ENCODE measurements at regions not wholly inside any gene's neighbourhood (a gene's known extent, or its start where the extent isn't known, plus 50 kb on each side); places are given as distances from the start of the nearest gene placed in this dataset.

- no peak for TF ChIP-seq MAFK (IDR thresholded peaks at IDR 0.05; ENCODE audit: partially characterized antibody)
These were observed 939.2 kb upstream of the ATXN8OS start (continued) for GRCh38 chr13:69168436-69168835.

GRCh38 chr13:69155136-69155535 is 952.5 kb upstream of the ATXN8OS start:
- H3K27ac ChIP-seq, result no peak overlapping the region
- POLR2A ChIA-PET, result no interaction called here
- no peak for DNase-seq (ENCODE audit: low read depth in 1 of 2, low spot score in 1 of 2)
- H3K9me3 ChIP-seq, result no peaks in the 10 kb centered on the region
- no peak for FAIRE-seq
- no peak for TF ChIP-seq HOXA7 (CRISPR knock-in tag; IDR thresholded peaks at IDR 0.05)
- CTCF ChIA-PET, result no interaction called here
- 63% methylated on average over 2 of the region's 2 CpGs for WGBS (ENCODE audit: missing lambda C conversion rate)
- no peak for ATAC-seq
- H3K4me2 ChIP-seq, result no peak overlapping the region
- no peaks in the 10 kb centered on the region for H3K4me1 ChIP-seq
- no peak overlapping the region for H3K4me3 ChIP-seq

- CTCF ChIA-PET, result no interaction called here
- H3K4me1 ChIP-seq, result no peaks in the 10 kb centered on the region
- POLR2A ChIA-PET, result no interaction called here
- no peak for TF ChIP-seq TFCP2L1 (CRISPR knock-in tag; IDR thresholded peaks at IDR 0.05)
- H3K27ac ChIP-seq, result no peak overlapping the region
- ATAC-seq, result no peak
- DNase-seq (ENCODE audit: low read depth in 1 of 2, low spot score in 1 of 2), result no peak
- no peak for FAIRE-seq
- 34% methylated on average over 3 of the region's 3 CpGs for WGBS (ENCODE audit: missing lambda C conversion rate)
- no peak overlapping the region for H3K4me2 ChIP-seq
- no peaks in the 10 kb centered on the region for H3K9me3 ChIP-seq
- H3K4me3 ChIP-seq, result no peak overlapping the region
These were observed 965.5 kb upstream of the ATXN8OS start for GRCh38 chr13:69142101-69142500.

- no peak overlapping the region for H3K4me2 ChIP-seq
- no peak for FAIRE-seq
- no peak for DNase-seq (ENCODE audit: low read depth in 1 of 2, low spot score in 1 of 2)
- H3K4me1 ChIP-seq, result no peaks in the 10 kb centered on the region
- 27% methylated on average over 2 of the region's 2 CpGs for WGBS (ENCODE audit: missing lambda C conversion rate)
- no peak overlapping the region for H3K27ac ChIP-seq
- ATAC-seq, result no peak
- ChIA-PET CTCF (no interaction called here), POLR2A (no interaction called here)
- no peak overlapping the region for H3K4me3 ChIP-seq
- H3K9me3 ChIP-seq, result no peaks in the 10 kb centered on the region
- no peak for TF ChIP-seq FOSL2 (IDR thresholded peaks at IDR 0.05)
- 0 out of 2 replicates have a peak, but pooled peaks have one; percentile 4 for TF ChIP-seq FOSL2 (CRISPR knock-in tag; IDR thresholded peaks at IDR 0.05)
- TF ChIP-seq CBX8 (IDR thresholded peaks at IDR 0.05), result no peak
- TF ChIP-seq E2F6 (IDR thresholded peaks at IDR 0.05; ENCODE audit: borderline replicate concordance, low read depth), result no peak
These were observed 982.6 kb upstream of the ATXN8OS start for GRCh38 chr13:69124996-69125395.

- WGBS (ENCODE audit: missing lambda C conversion rate), result 41% methylated on average over 3 of the region's 3 CpGs
- ATAC-seq, result no peak
- no peak for TF ChIP-seq HOXB5 (CRISPR knock-in tag; IDR thresholded peaks at IDR 0.05)
- no peak for TF ChIP-seq ZNF302 (CRISPR knock-in tag; IDR thresholded peaks at IDR 0.05)
- no peak for TF ChIP-seq PBX3 (IDR thresholded peaks at IDR 0.05)
- TF ChIP-seq ZFP36 (IDR thresholded peaks at IDR 0.05; ENCODE audit: borderline replicate concordance, partially characterized antibody), result no peak
- TF ChIP-seq HES2 (IDR thresholded peaks at IDR 0.05), result no peak
- no peak for TF ChIP-seq RAD21 (conservative IDR thresholded peaks at IDR 0.05 in 1 of 2, IDR thresholded peaks at IDR 0.05 in 1 of 2)
- no peak for TF ChIP-seq TFCP2L1 (CRISPR knock-in tag; IDR thresholded peaks at IDR 0.05)
- no peak for TF ChIP-seq HOXB13 (CRISPR knock-in tag; IDR thresholded peaks at IDR 0.05; ENCODE audit: low read depth)
- no peak for TF ChIP-seq ESRRA (IDR thresholded peaks at IDR 0.05; ENCODE audit: borderline replicate concordance, low read length)
- no peak for TF ChIP-seq SREBF2 (IDR thresholded peaks at IDR 0.05)
- TF ChIP-seq HEYL (CRISPR knock-in tag; IDR thresholded peaks at IDR 0.05), result no peak
- no peak for TF ChIP-seq MAFK (IDR thresholded peaks at IDR 0.05; ENCODE audit: partially characterized antibody)
- TF ChIP-seq FOSL2 (IDR thresholded peaks at IDR 0.05), result no peak
- TF ChIP-seq FOSL2 (CRISPR knock-in tag; IDR thresholded peaks at IDR 0.05), result no peak
- TF ChIP-seq CHD2 (IDR thresholded peaks at IDR 0.05; ENCODE audit: low read length, partially characterized antibody), result no peak
- no peak for TF ChIP-seq KDM1A (IDR thresholded peaks at IDR 0.05; ENCODE audit: low read depth)
- no peak for TF ChIP-seq CBX2 (IDR thresholded peaks at IDR 0.05; ENCODE audit: borderline replicate concordance, low read depth)
- FAIRE-seq, result no peak
- Histone ChIP-seq H3K4me2 (no peak overlapping the region), H3K9me3 (no peaks in the 10 kb centered on the region), H3K4me1 (no peaks in the 10 kb centered on the region), H3K27ac (no peak overlapping the region), H3K4me3 (no peak overlapping the region)
- ChIA-PET CTCF (no interaction called here), POLR2A (no interaction called here)
- DNase-seq (ENCODE audit: low read depth in 1 of 2, low spot score in 1 of 2), result no peak
These were observed 997.6 kb upstream of the ATXN8OS start for GRCh38 chr13:69109891-69110525.
